Activated gamma-delta T cell treated with Interleukin-2 at 50 U/mL for 16 hours (primary cell): ENCODE measurements at regions not wholly inside any gene's neighbourhood (a gene's known extent, or its start where the extent isn't known, plus 50 kb on each side); places are given as distances from the start of the nearest gene placed in this dataset.
"Not testable (repeated sequence)": the region's sequence is repeated elsewhere in the genome, so short reads cannot be mapped to it uniquely, and the experiment has no call there.

ENCODE experiments used
- DNase-seq: peaks from one replicate; pipeline ENCODE4 v3.0.0-alpha.2; 2020

- DNase-seq: not testable (repeated sequence)
Measured at GRCh38 chr5:67864335-67864734, 351.2 kb upstream of the PIK3R1 start.

GRCh38 chr5:67858471-67859031 lies 357.0 kb upstream of the PIK3R1 start:
- DNase-seq: no peak

- DNase-seq: no peak
Measured at GRCh38 chr5:67857502-67857901, 358.1 kb upstream of the PIK3R1 start.

GRCh38 chr5:67855523-67855922 lies 360.0 kb upstream of the PIK3R1 start:
- DNase-seq: no peak

GRCh38 chr5:67850906-67851305 lies 364.6 kb upstream of the PIK3R1 start:
- not testable (repeated sequence) for DNase-seq

GRCh38 chr5:67844924-67845323 lies 370.6 kb upstream of the PIK3R1 start:
- DNase-seq: no peak

GRCh38 chr5:67842806-67843205 lies 372.8 kb upstream of the PIK3R1 start:
- no peak for DNase-seq

- not testable (repeated sequence) for DNase-seq
Measured at GRCh38 chr5:67837225-67837624, 378.3 kb upstream of the PIK3R1 start.

GRCh38 chr5:67836496-67836895 lies 379.1 kb upstream of the PIK3R1 start:
- DNase-seq: not testable (repeated sequence)

GRCh38 chr5:67831048-67831447 lies 384.5 kb upstream of the PIK3R1 start:
- no peak for DNase-seq

- no peak for DNase-seq
Measured at GRCh38 chr5:67827541-67827940, 388.0 kb upstream of the PIK3R1 start.

GRCh38 chr5:67824852-67825251 lies 390.7 kb upstream of the PIK3R1 start:
- no peak for DNase-seq

GRCh38 chr5:67817652-67818051 lies 397.9 kb upstream of the PIK3R1 start:
- no peak for DNase-seq

GRCh38 chr5:67816456-67816855 lies 399.1 kb upstream of the PIK3R1 start:
- no peak for DNase-seq

GRCh38 chr5:67815455-67816391 lies 399.8 kb upstream of the PIK3R1 start:
- no peak for DNase-seq

- no peak for DNase-seq
Measured at GRCh38 chr5:67814569-67815311, 400.8 kb upstream of the PIK3R1 start.

GRCh38 chr5:67813877-67814539 lies 401.5 kb upstream of the PIK3R1 start:
- DNase-seq: no peak

- DNase-seq: no peak
Measured at GRCh38 chr5:67809589-67809988, 406.0 kb upstream of the PIK3R1 start.

- DNase-seq: no peak
Measured at GRCh38 chr5:67808340-67808739, 407.2 kb upstream of the PIK3R1 start.

GRCh38 chr5:67807439-67807888 lies 408.1 kb upstream of the PIK3R1 start:
- no peak for DNase-seq

- no peak for DNase-seq
Measured at GRCh38 chr5:67806654-67807438, 408.7 kb upstream of the PIK3R1 start.
